Heart right ventricle (tissue), 16 donors: ENCODE measurements at regions not wholly inside any gene's neighbourhood (a gene's known extent, or its start where the extent isn't known, plus 50 kb on each side); places are given as distances from the start of the nearest gene placed in this dataset.

Experiments
- ATAC-seq, 8 donors: fragments of 200-7000 bp; cut with Tn5 transposase; one replicate each; pipeline ENCODE4 v1.9.1; 2020; ENCODE audit warnings: mild to moderate bottlenecking in 8 of 8, moderate library complexity in 8 of 8, moderate number of reproducible peaks in 1 of 8
- DNase-seq, 2 donors: peaks; one replicate each; pipeline ENCODE4 v3.0.0-alpha.2; 2020
- H3K27ac ChIP-seq, 10 donors: fragments of 200-600 bp; sonication (generic) in 2 of 10; one replicate each; pipeline versions ENCODE4 v1.5.0 to v1.8.0; 2020 to 2022; ENCODE audit warnings: mild to moderate bottlenecking in 3 of 10
- H3K27me3 ChIP-seq, 7 donors: fragments of 200-600 bp; one replicate each; pipeline ENCODE4 v1.8.0; 2021 to 2022; ENCODE audit warnings: mild to moderate bottlenecking in 2 of 7
- H3K36me3 ChIP-seq, 9 donors: fragments of 200-600 bp; sonication (generic) in 1 of 9; one replicate each; pipeline versions ENCODE4 v1.5.0 to v1.8.0; 2020 to 2022; ENCODE audit warnings: mild to moderate bottlenecking in 2 of 9
- H3K4me1 ChIP-seq, 9 donors: fragments of 200-600 bp; sonication (generic) in 1 of 9; one replicate each; pipeline versions ENCODE4 v1.5.0 to v1.8.0; 2020 to 2022; ENCODE audit warnings: mild to moderate bottlenecking in 4 of 9
- H3K4me3 ChIP-seq, 10 donors: fragments of 200-600 bp; sonication (generic) in 2 of 10; one replicate each; pipeline versions ENCODE4 v1.5.0 to v1.8.0; 2020 to 2022; ENCODE audit warnings: mild to moderate bottlenecking in 7 of 10, moderate library complexity in 2 of 10
- H3K9me3 ChIP-seq, 11 donors: fragments of 200-600 bp in 10 of 11; sonication (generic) in 2 of 11; one replicate each; pipeline versions ENCODE4 v1.5.0 to v1.8.0; 2013 to 2022; ENCODE audit warnings: mild to moderate bottlenecking in 2 of 11, control low read depth in 1 of 11, moderate library complexity in 1 of 11
- CTCF ChIP-seq, 9 donors: fragments of 200-600 bp; sonication (generic) in 2 of 9; IDR thresholded peaks; one replicate each; pipeline versions ENCODE4 v1.5.0 to v1.8.0; 2021 to 2022; ENCODE audit warnings: antibody characterized with exemption in 9 of 9, mild to moderate bottlenecking in 5 of 9, moderate library complexity in 1 of 9
- WGBS, 2 donors: extraction: QIAGEN DNeasy Blood & Tissue Kit; methylation state at CpG; one replicate each; pipeline ENCODE4 v1.1.7; 2013; ENCODE audit warnings: inconsistent platforms in 1 of 2; 5-methylcytosine and 5-hydroxymethylcytosine counted together
- intact Hi-C, 10 donors: fragments of 100-400 bp; cut with DNase I; formaldehyde crosslinking; loops; one replicate each; pipeline versions ENCODE4 v1.11.1 to v1.14.2; 2022
- donor health status: Arrhythmogenic right ventricular cardiomyopathy.
- donor health status: ischemic (EF 13 %, LVEDD 7.1; RV severe dilation, severe dysfunction).
- donor health status: healthy with polysubstance abuse.
- donor health status: DM: no; HTN: yes; CAD: no.
- donor health status: DM: no; HTN: no; CAD: no.
- donor health status: ischemic (EF 25% LVEDD 6.9; RV normal size, moderate dysfunction).
- donor health status: ischemic (EF 25% LVEDD 5.7; RV mildly dilated, moderate dysfunction).
- donor health status: healthy.
- donor health status: DM: yes; HTN: yes; CAD: no.
- donor health status: Ischemic cardiomyopathy.
- donor health status: ischemic (EF 35%, LVEDD 5.7; RV mildly dilated, moderate dysfunction).
- donor health status: nonischemic (EF 11% LVEDD 7.7; RV severe dilation, severe dysfunction).
- donor health status: DM: yes; HTN: yes; CAD: no.
- donor health status: PGD.
- donor health status: ischemic (EF 29% LVEDD 5.4; RV normal size, mild dysfunction).
- donor health status: nonischemic (EF 23%, LVEDD 6.1; RV moderate dilation, normal function).

GRCh38 chrX:94041881-94042280, 367.9 kb downstream of the FAM133A start:
- Histone ChIP-seq H3K27me3 (no peaks in the 10 kb centered on the region), H3K9me3 (no peaks in the 10 kb centered on the region), H3K36me3 (no peaks in the 10 kb centered on the region), H3K4me3 (no peak overlapping the region), H3K27ac (no peak overlapping the region), H3K4me1 (no peaks in the 10 kb centered on the region)
- intact Hi-C loops: no loop called here
- ATAC-seq: no peak
- no peak for TF ChIP-seq CTCF (IDR thresholded peaks at IDR 0.05)
- WGBS, 2 donors: 80 to 85% methylated on average over 2 of the region's 2 CpGs
- DNase-seq: no peak

- Histone ChIP-seq H3K27me3 (peaks cover 0 to 14% (median 0%) of the 10 kb centered on the region in 7 donors), H3K36me3 (no peaks in the 10 kb centered on the region), H3K4me1 (no peaks in the 10 kb centered on the region), H3K4me3 (no peak overlapping the region), H3K27ac (no peak overlapping the region), H3K9me3 (no peaks in the 10 kb centered on the region)
- no peak for TF ChIP-seq CTCF (IDR thresholded peaks at IDR 0.05)
- intact Hi-C loops: no loop called here
- ATAC-seq (no peak), DNase-seq (no peak)
- 77 to 82% methylated on average over 15 to 16 of the region's 16 CpGs for WGBS, 2 donors
These were observed 371.7 kb downstream of the FAM133A start for GRCh38 chrX:94045724-94046123.

GRCh38 chrX:94051926-94052325, 377.9 kb downstream of the FAM133A start:
- Histone ChIP-seq H3K36me3 (no peaks in the 10 kb centered on the region), H3K27ac (no peak overlapping the region), H3K9me3 (no peaks in the 10 kb centered on the region), H3K4me3 (no peak overlapping the region), H3K27me3 (peaks cover 0 to 18% (median 0%) of the 10 kb centered on the region in 7 donors), H3K4me1 (no peaks in the 10 kb centered on the region)
- ATAC-seq: no peak
- intact Hi-C loops: no loop called here
- DNase-seq: no peak
- no peak for TF ChIP-seq CTCF (IDR thresholded peaks at IDR 0.05)
- 38 to 47% methylated on average over 2 of the region's 2 CpGs for WGBS, 2 donors

DNA sequence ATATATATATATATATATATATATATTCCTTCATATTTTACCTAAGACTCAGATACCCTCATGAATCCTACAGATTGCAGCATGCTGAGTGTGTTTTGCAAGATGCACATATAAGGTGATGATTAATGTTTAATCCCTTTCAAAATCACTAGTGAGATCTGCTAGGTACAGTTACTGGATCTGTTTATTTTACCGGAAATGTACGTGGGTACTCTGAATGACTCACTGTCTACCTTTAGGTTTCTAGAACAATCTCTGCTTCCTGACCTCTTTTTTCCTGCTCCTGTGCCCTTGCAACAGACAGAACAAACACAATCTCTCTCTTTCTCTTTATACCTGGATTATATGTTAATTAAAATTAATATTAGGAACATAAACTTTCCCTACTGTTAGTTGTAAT, 379.6 kb downstream of the FAM133A start:
- DNase-seq: no peak
- no peak for TF ChIP-seq CTCF (IDR thresholded peaks at IDR 0.05)
- Histone ChIP-seq H3K4me3 (no peak overlapping the region), H3K27me3 (peaks cover 0 to 24% (median 0%) of the 10 kb centered on the region in 7 donors), H3K9me3 (no peaks in the 10 kb centered on the region), H3K4me1 (no peaks in the 10 kb centered on the region), H3K36me3 (no peaks in the 10 kb centered on the region), H3K27ac (no peak overlapping the region)
- intact Hi-C loops: no loop called here
- 75 to 79% methylated on average over 2 of the region's 2 CpGs for WGBS, 2 donors
- no peak for ATAC-seq

- no peak overlapping the region for H3K4me3 ChIP-seq
- H3K27ac ChIP-seq: no peak overlapping the region
- no peaks in the 10 kb centered on the region for H3K4me1 ChIP-seq
- H3K36me3 ChIP-seq: no peaks in the 10 kb centered on the region
- H3K27me3 ChIP-seq: peaks cover 0 to 20% (median 0%) of the 10 kb centered on the region in 7 donors
- ATAC-seq (no peak), DNase-seq (no peak)
- intact Hi-C loops: no loop called here
- 73 to 74% methylated on average over 4 of the region's 4 CpGs for WGBS, 2 donors
- H3K9me3 ChIP-seq: no peaks in the 10 kb centered on the region
- TF ChIP-seq CTCF (IDR thresholded peaks at IDR 0.05): no peak
These were observed 383.4 kb downstream of the FAM133A start for GRCh38 chrX:94057385-94057784.
